IMR-90 (cell line): ENCODE measurements at regions not wholly inside any gene's neighbourhood (a gene's known extent, or its start where the extent isn't known, plus 50 kb on each side); places are given as distances from the start of the nearest gene placed in this dataset.

Source experiments
- ATAC-seq: fragments of 200-7000 bp; cut with Tn5 transposase; 2 replicates; pipeline ENCODE4 v1.9.1; 2020; ENCODE audit warnings: low read depth, mild to moderate bottlenecking, moderate library complexity
- BruUV-seq: library from RNA; stranded (reverse); fragments of 400-500 nt; replicated peaks from 2 replicates; lab custom pipeline; 2021; lab: Mats Ljungman, UMichigan
- CTCF ChIA-PET: fragments of 300-600 bp; formaldehyde crosslinking; extraction: SDS; loops from one replicate; lab custom pipeline; 2021; ENCODE audit warnings: antibody characterized with exemption; lab: Yijun Ruan, JAX
- POLR2A ChIA-PET: fragments of 300-600 bp; sonication (Branson Sonifier 250); formaldehyde crosslinking; loops from one replicate; lab custom pipeline; 2022; ENCODE audit warnings: antibody characterized with exemption; ENCODE audit not compliant: unreplicated experiment; lab: Charles Lee
- DNase-seq: peaks from one replicate; pipeline ENCODE4 v3.0.0; 2013
- H2AFZ ChIP-seq: replicated peaks from 2 replicates; pipeline ENCODE3; 2013; ENCODE audit warnings: low read length, mild to moderate bottlenecking; ENCODE audit not compliant: poor library complexity
- H2AK5ac ChIP-seq: 2 replicates; pipeline ENCODE4 v1.6.1; 2013; ENCODE audit warnings: low read depth, low read length, inconsistent platforms
- H2AK9ac ChIP-seq: replicated peaks from 2 replicates; pipeline ENCODE3; 2013; ENCODE audit warnings: mild to moderate bottlenecking, low read depth, low read length, moderate library complexity; ENCODE audit not compliant: poor library complexity
- H2BK120ac ChIP-seq: 2 replicates; pipeline ENCODE4 v1.6.1; 2013; ENCODE audit warnings: low read depth, low read length, inconsistent platforms
- H2BK15ac ChIP-seq: 3 replicates; pipeline ENCODE4 v1.6.1; 2013; ENCODE audit warnings: low read depth, low read length, inconsistent platforms
- H2BK20ac ChIP-seq: 2 replicates; pipeline ENCODE4 v1.6.1; 2013; ENCODE audit warnings: low read depth, mild to moderate bottlenecking, inconsistent platforms, low read length, moderate library complexity
- H2BK5ac ChIP-seq: 2 replicates; pipeline ENCODE4 v1.6.1; 2013; ENCODE audit warnings: mild to moderate bottlenecking, low read depth, low read length, inconsistent platforms; ENCODE audit not compliant: poor library complexity, severe bottlenecking
- H3K14ac ChIP-seq: replicated peaks from 2 replicates; pipeline ENCODE4 v1.6.1; 2013; ENCODE audit warnings: low read depth, low read length, inconsistent platforms
- H3K18ac ChIP-seq: 2 replicates; pipeline ENCODE4 v1.6.1; 2013; ENCODE audit warnings: low read depth, low read length, control low read depth
- H3K23ac ChIP-seq: 2 replicates; pipeline ENCODE4 v1.6.1; 2013; ENCODE audit warnings: low read depth, low read length, inconsistent platforms
- H3K27ac ChIP-seq: 2 replicates; pipeline ENCODE4 v1.5.1; 2013; ENCODE audit warnings: mild to moderate bottlenecking, control low read depth, low read length; ENCODE audit not compliant: insufficient read depth
- H3K27me3 ChIP-seq: 2 replicates; pipeline ENCODE4 v1.6.1; 2013; ENCODE audit warnings: low read length; ENCODE audit not compliant: control insufficient read depth, insufficient read depth
- H3K36me3 ChIP-seq: 2 replicates; pipeline ENCODE4 v1.6.1; 2013; ENCODE audit warnings: low read length, mixed read lengths; ENCODE audit not compliant: control insufficient read depth, insufficient read depth
- H3K4ac ChIP-seq: 2 replicates; pipeline ENCODE4 v1.6.1; 2013; ENCODE audit warnings: low read depth, low read length, inconsistent platforms
- H3K4me1 ChIP-seq: 2 replicates; pipeline ENCODE4 v1.6.1; 2013; ENCODE audit warnings: low read length, mixed read lengths; ENCODE audit not compliant: control insufficient read depth, insufficient read depth
- H3K4me2 ChIP-seq: 2 replicates; pipeline ENCODE4 v1.6.1; 2013; ENCODE audit warnings: low read depth, mild to moderate bottlenecking, control low read depth, low read length, moderate library complexity
- H3K4me3 ChIP-seq: 2 replicates; pipeline ENCODE4 v1.5.1; 2013; ENCODE audit warnings: low read depth, mild to moderate bottlenecking, control low read depth, low read length, moderate library complexity; ENCODE audit not compliant: insufficient read depth
- H3K56ac ChIP-seq: 2 replicates; pipeline ENCODE4 v1.6.1; 2013; ENCODE audit warnings: low read length, inconsistent platforms; ENCODE audit not compliant: insufficient read depth; ENCODE audit errors: extremely low read depth
- H3K79me1 ChIP-seq, 2 experiments: 2 replicates each; pipeline ENCODE4 v1.6.1; 2013; ENCODE audit warnings: low read length in 2 of 2, inconsistent platforms in 1 of 2, low read depth in 1 of 2
- H3K9ac ChIP-seq: 2 replicates; pipeline ENCODE4 v1.6.1; 2013; ENCODE audit warnings: low read depth, low read length, control low read depth
- H3K9me1 ChIP-seq: 2 replicates; pipeline ENCODE4 v1.6.1; 2013; ENCODE audit warnings: low read length, inconsistent platforms; ENCODE audit not compliant: insufficient read depth
- H3K9me3 ChIP-seq: 2 replicates; pipeline ENCODE4 v1.6.1; 2013; ENCODE audit warnings: low read length; ENCODE audit not compliant: control insufficient read depth, insufficient read depth
- H4K20me1 ChIP-seq: 2 replicates; pipeline ENCODE4 v1.6.1; 2013; ENCODE audit warnings: low read length, inconsistent platforms; ENCODE audit not compliant: insufficient read depth
- H4K5ac ChIP-seq: 2 replicates; pipeline ENCODE4 v1.6.1; 2013; ENCODE audit warnings: mild to moderate bottlenecking, low read depth, low read length, control low read depth
- H4K8ac ChIP-seq, 2 experiments: 2 replicates each; pipeline ENCODE4 v1.6.1; 2013; ENCODE audit warnings: low read depth in 2 of 2, low read length in 2 of 2, control low read depth in 1 of 2, inconsistent platforms in 1 of 2
- H4K91ac ChIP-seq: 2 replicates; pipeline ENCODE4 v1.6.1; 2013; ENCODE audit warnings: low read depth, low read length, inconsistent platforms; ENCODE audit not compliant: insufficient read depth
- BHLHE40 ChIP-seq: fragments of 150-350 bp; IDR thresholded peaks from 2 replicates; pipeline ENCODE4 v1.6.1; 2016; ENCODE audit warnings: mild to moderate bottlenecking, low read depth, low read length
- CEBPB ChIP-seq: IDR thresholded peaks from 2 replicates; pipeline ENCODE4 v1.6.1; 2012; ENCODE audit warnings: low read depth, low read length, improper control_type of control experiment
- CHD1 ChIP-seq: IDR thresholded peaks from 2 replicates; pipeline ENCODE4 v1.6.1; 2012; ENCODE audit warnings: low read depth, low read length, improper control_type of control experiment
- FOS ChIP-seq: fragments of 150-350 bp; IDR thresholded peaks from 2 replicates; pipeline ENCODE4 v1.6.1; 2016; ENCODE audit warnings: low read depth, low read length
- MAFK ChIP-seq: IDR thresholded peaks from 2 replicates; pipeline ENCODE4 v1.6.1; 2012; ENCODE audit warnings: low read depth, low read length, improper control_type of control experiment
- MAZ ChIP-seq: IDR thresholded peaks from 2 replicates; pipeline ENCODE4 v1.6.1; 2012; ENCODE audit warnings: low read depth, mild to moderate bottlenecking, low read length, improper control_type of control experiment, moderate library complexity, borderline replicate concordance
- MXI1 ChIP-seq: IDR thresholded peaks from 2 replicates; pipeline ENCODE4 v1.6.1; 2012; ENCODE audit warnings: low read depth, mild to moderate bottlenecking, low read length, moderate library complexity, borderline replicate concordance
- NFE2L2 ChIP-seq: fragments of 150-350 bp; IDR thresholded peaks from 2 replicates; pipeline ENCODE4 v1.6.1; 2016; ENCODE audit warnings: low read depth, mild to moderate bottlenecking, low read length
- POLR2A ChIP-seq: IDR thresholded peaks from 2 replicates; pipeline ENCODE4 v1.6.1; 2012; ENCODE audit warnings: mild to moderate bottlenecking, low read depth, low read length
- RAD21 ChIP-seq: IDR thresholded peaks from 2 replicates; pipeline ENCODE4 v1.6.1; 2012; ENCODE audit warnings: low read length, improper control_type of control experiment
- RCOR1 ChIP-seq: IDR thresholded peaks from 2 replicates; pipeline ENCODE4 v1.6.1; 2012; ENCODE audit warnings: mild to moderate bottlenecking, low read length, improper control_type of control experiment; ENCODE audit not compliant: insufficient replicate concordance
- RFX5 ChIP-seq: IDR thresholded peaks from 2 replicates; pipeline ENCODE4 v1.8.0; 2012; ENCODE audit warnings: low read depth, mild to moderate bottlenecking, low read length, moderate library complexity
- SMC3 ChIP-seq: fragments of 150-350 bp; IDR thresholded peaks from 2 replicates; pipeline ENCODE4 v1.6.1; 2016; ENCODE audit warnings: low read depth, mild to moderate bottlenecking, antibody characterized with exemption, low read length, moderate library complexity
- WGBS, 2 experiments: methylation state at CpG; one replicate each; pipeline versions ENCODE4 v1.1.5 to v1.1.7; 2013; ENCODE audit warnings: missing lambda C conversion rate in 2 of 2; ENCODE audit not compliant: insufficient read length in 1 of 2; ENCODE audit errors: extremely low coverage in 2 of 2; 5-methylcytosine and 5-hydroxymethylcytosine counted together
- dilution Hi-C: fragments of 300-500 bp; cut with HindIII; formaldehyde crosslinking; loops from one replicate; pipeline ENCODE4 v1.14.3; 2018; ENCODE audit warnings: low sequenced_read_pairs; ENCODE audit not compliant: unreplicated experiment
- in situ Hi-C: fragments of 300-500 bp; cut with MboI; formaldehyde crosslinking; loops from 3 replicates; pipeline ENCODE4 v1.14.3; 2019; ENCODE audit warnings: low sequenced_read_pairs, inconsistent platforms, mixed read lengths
- intact Hi-C: fragments of 100-400 bp; cut with micrococcal nuclease; formaldehyde crosslinking; loops from 2 replicates; pipeline ENCODE4 v1.10.0; 2022
- TF ChIP-seq, protein P1 (sequence below): fragments of 150-350 bp; IDR thresholded peaks from 2 replicates; pipeline ENCODE4 v1.6.1; 2017; ENCODE audit warnings: mild to moderate bottlenecking, antibody characterized with exemption, low read length, low read depth
- TF ChIP-seq, protein P2 (sequence below): conservative IDR thresholded peaks from 2 replicates; pipeline ENCODE4 v1.5.1; 2012; ENCODE audit warnings: mild to moderate bottlenecking, low read depth, low read length, improper control_type of control experiment
- TF ChIP-seq, protein P3 (sequence below): fragments of 150-350 bp; IDR thresholded peaks from 2 replicates; pipeline ENCODE4 v1.6.1; 2016; ENCODE audit warnings: low read depth, mild to moderate bottlenecking, low read length, moderate library complexity, borderline replicate concordance

DNA sequence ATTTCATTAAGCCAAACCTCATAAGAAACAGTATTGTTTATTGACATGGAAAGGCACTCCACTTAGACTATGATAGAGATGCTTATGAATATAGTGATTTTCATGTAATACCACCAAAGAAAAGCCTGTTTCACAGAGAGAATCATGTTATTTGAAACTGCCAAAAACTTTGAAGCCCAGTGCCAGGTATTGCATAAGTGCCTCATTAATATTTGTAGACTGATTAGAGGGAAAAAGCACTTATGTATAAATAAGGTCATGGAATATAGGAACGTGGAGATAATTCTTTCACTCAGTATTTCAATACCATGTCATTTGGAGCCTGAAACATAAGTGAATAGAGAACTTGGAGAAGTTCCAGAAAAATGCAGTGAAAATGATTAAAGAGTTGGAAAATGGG is 162.6 kb upstream of the CRIM1 start:
- Histone ChIP-seq H3K56ac (no peak overlapping the region), H3K27ac (no peak overlapping the region), H3K36me3 (no peaks in the 10 kb centered on the region), H2BK120ac (no peak overlapping the region), H3K27me3 (no peaks in the 10 kb centered on the region), H3K14ac (no peak overlapping the region), H4K20me1 (no peaks in the 10 kb centered on the region), H4K8ac (no peak overlapping the region), H2BK20ac (no peak overlapping the region), H3K4me3 (no peak overlapping the region), H3K79me1 (no peaks in the 10 kb centered on the region), H4K5ac (no peak overlapping the region), H2BK15ac (no peak overlapping the region), H2AK5ac (no peak overlapping the region), H3K9me1 (no peaks in the 10 kb centered on the region), H2AFZ (no peak overlapping the region), H2AK9ac (no peak overlapping the region), H3K18ac (no peak overlapping the region), H3K4ac (no peak overlapping the region), H3K9me3 (no peaks in the 10 kb centered on the region), H3K9ac (no peak overlapping the region), H3K23ac (no peak overlapping the region), H4K91ac (no peak overlapping the region), H3K4me1 (no peaks in the 10 kb centered on the region), H3K4me2 (no peak overlapping the region), H2BK5ac (no peak overlapping the region)
- TF ChIP-seq CEBPB = no peak
- TF ChIP-seq, protein P1, sequence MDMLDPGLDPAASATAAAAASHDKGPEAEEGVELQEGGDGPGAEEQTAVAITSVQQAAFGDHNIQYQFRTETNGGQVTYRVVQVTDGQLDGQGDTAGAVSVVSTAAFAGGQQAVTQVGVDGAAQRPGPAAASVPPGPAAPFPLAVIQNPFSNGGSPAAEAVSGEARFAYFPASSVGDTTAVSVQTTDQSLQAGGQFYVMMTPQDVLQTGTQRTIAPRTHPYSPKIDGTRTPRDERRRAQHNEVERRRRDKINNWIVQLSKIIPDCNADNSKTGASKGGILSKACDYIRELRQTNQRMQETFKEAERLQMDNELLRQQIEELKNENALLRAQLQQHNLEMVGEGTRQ = no peak
- no peak for TF ChIP-seq MAZ
- no peak for TF ChIP-seq FOS
- TF ChIP-seq POLR2A = no peak
- TF ChIP-seq, protein P2, sequence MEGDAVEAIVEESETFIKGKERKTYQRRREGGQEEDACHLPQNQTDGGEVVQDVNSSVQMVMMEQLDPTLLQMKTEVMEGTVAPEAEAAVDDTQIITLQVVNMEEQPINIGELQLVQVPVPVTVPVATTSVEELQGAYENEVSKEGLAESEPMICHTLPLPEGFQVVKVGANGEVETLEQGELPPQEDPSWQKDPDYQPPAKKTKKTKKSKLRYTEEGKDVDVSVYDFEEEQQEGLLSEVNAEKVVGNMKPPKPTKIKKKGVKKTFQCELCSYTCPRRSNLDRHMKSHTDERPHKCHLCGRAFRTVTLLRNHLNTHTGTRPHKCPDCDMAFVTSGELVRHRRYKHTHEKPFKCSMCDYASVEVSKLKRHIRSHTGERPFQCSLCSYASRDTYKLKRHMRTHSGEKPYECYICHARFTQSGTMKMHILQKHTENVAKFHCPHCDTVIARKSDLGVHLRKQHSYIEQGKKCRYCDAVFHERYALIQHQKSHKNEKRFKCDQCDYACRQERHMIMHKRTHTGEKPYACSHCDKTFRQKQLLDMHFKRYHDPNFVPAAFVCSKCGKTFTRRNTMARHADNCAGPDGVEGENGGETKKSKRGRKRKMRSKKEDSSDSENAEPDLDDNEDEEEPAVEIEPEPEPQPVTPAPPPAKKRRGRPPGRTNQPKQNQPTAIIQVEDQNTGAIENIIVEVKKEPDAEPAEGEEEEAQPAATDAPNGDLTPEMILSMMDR = no peak
- TF ChIP-seq SMC3 = no peak
- TF ChIP-seq MAFK = no peak
- TF ChIP-seq, protein P3, sequence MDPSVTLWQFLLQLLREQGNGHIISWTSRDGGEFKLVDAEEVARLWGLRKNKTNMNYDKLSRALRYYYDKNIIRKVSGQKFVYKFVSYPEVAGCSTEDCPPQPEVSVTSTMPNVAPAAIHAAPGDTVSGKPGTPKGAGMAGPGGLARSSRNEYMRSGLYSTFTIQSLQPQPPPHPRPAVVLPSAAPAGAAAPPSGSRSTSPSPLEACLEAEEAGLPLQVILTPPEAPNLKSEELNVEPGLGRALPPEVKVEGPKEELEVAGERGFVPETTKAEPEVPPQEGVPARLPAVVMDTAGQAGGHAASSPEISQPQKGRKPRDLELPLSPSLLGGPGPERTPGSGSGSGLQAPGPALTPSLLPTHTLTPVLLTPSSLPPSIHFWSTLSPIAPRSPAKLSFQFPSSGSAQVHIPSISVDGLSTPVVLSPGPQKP = no peak
- TF ChIP-seq BHLHE40 = no peak
- TF ChIP-seq RCOR1 = no peak
- TF ChIP-seq RAD21 = no peak
- TF ChIP-seq MXI1 = no peak
- TF ChIP-seq RFX5 = no peak
- no peak for TF ChIP-seq NFE2L2
- TF ChIP-seq CHD1 = no peak
- ChIA-PET CTCF (no interaction called here), POLR2A (no interaction called here)
- BruUV-seq = no TSS peak
- intact Hi-C loops (no loop called here), in situ Hi-C loops (no loop called here), dilution Hi-C loops (no loop called here)
- no peak for DNase-seq
- no peak for ATAC-seq
- no CpG with 5 or more reads among the region's 1 CpG for WGBS, 2 experiments
